ENCODE measurements at regions not wholly inside any gene's neighbourhood (a gene's known extent, or its start where the extent isn't known, plus 50 kb on each side); places are given as distances from the start of the nearest gene placed in this dataset.

DNA sequence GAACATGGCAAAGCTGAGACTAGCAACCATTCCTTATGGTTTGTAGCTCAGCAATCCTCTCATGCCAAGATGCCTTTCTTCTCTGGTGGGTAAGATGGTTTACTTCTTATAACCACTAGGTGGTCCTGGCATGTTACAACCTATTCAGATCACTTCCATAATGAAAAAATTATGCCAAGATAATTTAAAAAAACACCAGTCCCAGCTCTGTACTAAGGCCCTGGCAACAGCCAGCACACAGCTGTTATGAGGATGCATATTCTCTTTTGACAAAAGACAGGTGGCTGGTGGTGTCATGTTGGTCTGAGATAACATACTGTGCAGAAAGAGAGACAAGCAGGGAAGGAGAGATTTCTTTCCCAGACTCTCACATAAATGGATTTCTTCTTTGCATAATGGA lies 65.7 kb upstream of the FRMD4B start:
- Histone ChIP-seq H3K9me3 (peaks cover 26% of the 10 kb centered on the region), H3K4me3 (no peak overlapping the region), H3K27me3 (no peaks in the 10 kb centered on the region), H3K4me2 (no peak overlapping the region), H3K36me3 (no peaks in the 10 kb centered on the region), H3K9ac (no peak overlapping the region), H3K4me1 (no peaks in the 10 kb centered on the region), H4K20me1 (no peaks in the 10 kb centered on the region), H3K27ac (no peak overlapping the region)
- no peak for TF ChIP-seq Cebpa-rat (IDR thresholded peaks at IDR 0.05)

DNA sequence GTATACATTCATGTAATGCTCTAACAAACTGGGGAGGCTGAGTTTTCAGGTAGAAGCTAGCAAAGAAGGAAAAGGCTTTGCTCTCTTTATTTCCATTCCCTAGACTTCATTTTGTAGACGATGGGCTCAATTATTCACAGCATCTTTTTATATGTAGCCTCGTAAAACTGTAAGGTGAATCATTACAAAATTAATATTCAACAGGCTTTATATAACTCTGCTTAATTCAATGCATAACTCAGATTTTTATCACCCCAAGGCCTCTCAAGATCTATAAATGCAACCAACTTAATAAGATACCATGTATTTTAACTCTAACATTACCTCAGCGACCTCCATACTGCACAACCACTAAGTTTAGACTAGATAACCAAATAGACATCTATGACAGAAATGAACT lies 63.0 kb upstream of the FRMD4B start:
- H3K9ac ChIP-seq, result no peak overlapping the region
- no peak for TF ChIP-seq Cebpa-rat (IDR thresholded peaks at IDR 0.05)
- no peaks in the 10 kb centered on the region for H4K20me1 ChIP-seq
- H3K9me3 ChIP-seq, result peaks cover 4% of the 10 kb centered on the region
- H3K36me3 ChIP-seq, result no peaks in the 10 kb centered on the region
- no peaks in the 10 kb centered on the region for H3K4me1 ChIP-seq
- no peaks in the 10 kb centered on the region for H3K27me3 ChIP-seq
- H3K4me3 ChIP-seq, result no peak overlapping the region
- no peak overlapping the region for H3K4me2 ChIP-seq
- H3K27ac ChIP-seq, result no peak overlapping the region

DNA sequence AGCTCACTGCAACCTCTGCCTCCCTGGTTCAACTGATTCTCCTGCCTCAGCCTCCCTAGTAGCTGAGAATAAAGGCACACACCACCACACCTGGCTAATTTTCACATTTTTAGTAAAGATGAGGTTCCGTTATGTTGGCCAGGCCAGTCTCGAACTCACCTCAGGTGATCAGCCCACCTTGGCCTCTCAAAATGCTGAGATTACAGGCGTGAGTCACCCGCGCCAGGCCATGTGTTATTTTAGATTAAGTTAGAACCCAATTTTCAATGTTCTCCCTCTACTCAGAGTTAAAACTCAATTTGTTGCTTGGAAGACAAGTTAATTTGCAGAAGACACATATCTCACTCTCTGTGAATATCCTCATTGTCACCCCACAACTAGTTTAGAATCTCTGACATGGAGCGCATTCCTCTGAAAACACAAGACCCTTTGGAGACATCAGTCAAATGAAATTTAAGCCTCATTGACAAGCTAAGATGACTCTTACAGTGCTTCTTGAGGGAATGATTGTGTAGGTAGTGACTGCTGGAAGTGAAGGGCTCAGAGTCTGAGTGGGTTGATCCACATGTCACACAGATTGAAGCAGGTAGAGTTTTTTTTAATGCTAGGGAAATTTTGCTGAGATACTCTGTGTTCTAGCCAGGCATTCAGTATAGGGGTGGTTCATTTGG lies 60.6 kb upstream of the FRMD4B start:
- no peak overlapping the region for H3K9ac ChIP-seq
- H3K4me2 ChIP-seq, result no peak overlapping the region
- peaks cover 10% of the 10 kb centered on the region for H3K9me3 ChIP-seq
- no peak overlapping the region for H3K4me3 ChIP-seq
- no peaks in the 10 kb centered on the region for H4K20me1 ChIP-seq
- no peaks in the 10 kb centered on the region for H3K4me1 ChIP-seq
- H3K27me3 ChIP-seq, result no peaks in the 10 kb centered on the region
- no peak overlapping the region for H3K27ac ChIP-seq
- no peaks in the 10 kb centered on the region for H3K36me3 ChIP-seq
- TF ChIP-seq Cebpa-rat (IDR thresholded peaks at IDR 0.05), result no peak

DNA sequence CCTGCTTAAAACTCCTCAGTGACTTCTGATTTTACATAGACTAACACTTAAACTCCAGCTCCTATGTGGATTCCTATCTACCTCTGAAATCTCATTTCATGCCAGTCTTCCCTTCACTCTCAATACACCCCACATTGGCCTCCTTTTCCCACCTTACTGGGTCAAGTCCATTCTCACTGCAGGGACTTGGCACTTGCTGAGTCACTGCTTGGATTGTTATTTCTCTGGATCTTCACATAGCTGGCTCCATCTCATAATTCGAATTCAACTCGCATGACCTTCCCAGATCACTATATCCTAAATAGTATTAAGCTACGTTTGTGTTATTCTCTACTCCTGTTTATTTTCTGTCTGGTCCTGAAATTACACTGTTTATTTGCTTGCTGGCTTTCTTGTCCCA lies 59.6 kb upstream of the FRMD4B start:
- no peak for TF ChIP-seq Cebpa-rat (IDR thresholded peaks at IDR 0.05)
- Histone ChIP-seq H3K27ac (no peak overlapping the region), H4K20me1 (no peaks in the 10 kb centered on the region), H3K27me3 (no peaks in the 10 kb centered on the region), H3K9me3 (peaks cover 10% of the 10 kb centered on the region), H3K36me3 (no peaks in the 10 kb centered on the region), H3K4me2 (no peak overlapping the region), H3K9ac (no peak overlapping the region), H3K4me1 (0 out of 2 replicates have a peak, but pooled peaks cover 6% of the 10 kb centered on the region), H3K4me3 (no peak overlapping the region)

DNA sequence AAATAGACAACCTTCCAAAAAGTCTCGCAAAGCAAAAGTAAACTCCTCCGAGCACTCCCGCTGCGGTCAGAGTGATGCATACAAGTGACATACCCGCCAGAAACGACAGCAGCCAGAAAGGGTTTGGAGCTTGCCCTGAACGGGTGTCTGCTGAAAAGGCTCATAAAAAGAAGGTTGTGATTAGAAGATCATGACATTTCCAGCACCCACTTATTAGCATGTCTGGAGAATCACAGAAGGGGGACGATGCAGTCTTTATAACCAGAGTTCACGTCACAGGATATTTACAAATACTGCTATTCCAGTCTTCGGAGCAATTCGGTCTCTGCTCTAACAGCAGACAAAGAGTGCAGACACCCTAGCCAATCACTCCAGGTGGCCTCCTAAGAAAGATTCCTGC lies 59.1 kb upstream of the FRMD4B start:
- H3K9ac ChIP-seq, result no peak overlapping the region
- 0 out of 2 replicates have a peak, but pooled peaks cover 6% of the 10 kb centered on the region for H3K4me1 ChIP-seq
- H4K20me1 ChIP-seq, result no peaks in the 10 kb centered on the region
- H3K27ac ChIP-seq, result no peak overlapping the region
- H3K36me3 ChIP-seq, result no peaks in the 10 kb centered on the region
- peaks cover 10% of the 10 kb centered on the region for H3K9me3 ChIP-seq
- no peak for TF ChIP-seq Cebpa-rat (IDR thresholded peaks at IDR 0.05)
- H3K27me3 ChIP-seq, result no peaks in the 10 kb centered on the region
- H3K4me2 ChIP-seq, result no peak overlapping the region
- no peak overlapping the region for H3K4me3 ChIP-seq

DNA sequence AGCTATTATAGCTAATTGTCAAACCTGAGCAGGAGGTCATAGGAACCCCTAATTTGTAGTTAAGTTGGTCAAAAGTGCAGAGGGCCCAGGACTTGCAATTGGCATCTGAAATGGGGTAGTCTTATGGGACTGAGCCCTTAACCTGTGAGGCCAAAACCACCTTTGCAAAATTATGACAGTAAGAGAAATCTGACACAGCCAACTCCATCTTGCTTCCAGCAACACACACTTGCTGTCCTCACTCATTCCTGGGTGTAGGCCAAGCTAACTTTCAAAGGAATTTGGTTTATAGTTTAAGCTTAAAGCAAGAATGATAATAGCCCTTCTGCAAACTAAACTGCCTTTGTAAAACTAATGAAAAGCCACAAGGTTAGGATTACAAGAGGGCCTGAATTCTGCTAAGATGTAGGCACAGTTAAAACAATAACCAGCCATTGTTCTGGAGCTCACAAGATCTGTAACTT lies 57.6 kb upstream of the FRMD4B start:
- Histone ChIP-seq H3K27me3 (no peaks in the 10 kb centered on the region), H3K36me3 (no peaks in the 10 kb centered on the region), H3K4me2 (no peak overlapping the region)

DNA sequence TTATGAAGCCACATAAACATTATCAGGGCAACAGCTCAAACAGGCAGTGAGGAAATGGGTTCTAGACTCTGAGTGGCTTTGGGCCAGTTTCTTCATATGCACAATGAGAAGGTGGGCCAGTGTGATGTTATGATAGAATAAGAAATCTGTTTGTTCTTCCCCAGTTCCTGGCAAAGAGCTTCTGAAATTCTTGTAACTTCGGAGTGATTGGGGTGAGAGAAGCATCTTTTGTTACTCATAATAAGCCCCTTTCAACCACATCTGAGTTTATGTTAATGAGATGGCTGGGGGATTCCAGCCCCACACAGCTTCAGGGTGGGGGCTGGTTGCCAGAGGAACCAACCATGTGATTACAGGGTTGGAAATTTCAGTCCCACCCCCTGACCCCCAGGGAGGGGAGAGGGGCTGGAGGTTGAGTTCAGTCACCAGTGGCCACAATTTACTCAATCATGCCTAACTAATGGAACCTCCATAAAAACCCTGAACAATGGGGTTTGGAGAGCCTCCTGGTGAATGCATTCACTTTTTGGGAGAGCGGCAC lies 57.0 kb upstream of the FRMD4B start:
- H3K4me3 ChIP-seq, result no peak overlapping the region
- H3K9ac ChIP-seq, result no peak overlapping the region
- no peaks in the 10 kb centered on the region for H3K27me3 ChIP-seq
- H3K4me2 ChIP-seq, result no peak overlapping the region
- 0 out of 2 replicates have a peak, but pooled peaks cover 6% of the 10 kb centered on the region for H3K4me1 ChIP-seq
- no peak for TF ChIP-seq Cebpa-rat (IDR thresholded peaks at IDR 0.05)
- no peaks in the 10 kb centered on the region for H3K36me3 ChIP-seq
- no peak overlapping the region for H3K27ac ChIP-seq
- no peaks in the 10 kb centered on the region for H4K20me1 ChIP-seq
- peaks cover 10% of the 10 kb centered on the region for H3K9me3 ChIP-seq

More for the DNA sequence above, 57.6 kb upstream of the FRMD4B start:
- Histone ChIP-seq H3K4me3 (no peak overlapping the region), H4K20me1 (no peaks in the 10 kb centered on the region), H3K9ac (no peak overlapping the region), H3K4me1 (0 out of 2 replicates have a peak, but pooled peaks cover 6% of the 10 kb centered on the region), H3K27ac (no peak overlapping the region), H3K9me3 (peaks cover 10% of the 10 kb centered on the region)
- no peak for TF ChIP-seq Cebpa-rat (IDR thresholded peaks at IDR 0.05)

DNA sequence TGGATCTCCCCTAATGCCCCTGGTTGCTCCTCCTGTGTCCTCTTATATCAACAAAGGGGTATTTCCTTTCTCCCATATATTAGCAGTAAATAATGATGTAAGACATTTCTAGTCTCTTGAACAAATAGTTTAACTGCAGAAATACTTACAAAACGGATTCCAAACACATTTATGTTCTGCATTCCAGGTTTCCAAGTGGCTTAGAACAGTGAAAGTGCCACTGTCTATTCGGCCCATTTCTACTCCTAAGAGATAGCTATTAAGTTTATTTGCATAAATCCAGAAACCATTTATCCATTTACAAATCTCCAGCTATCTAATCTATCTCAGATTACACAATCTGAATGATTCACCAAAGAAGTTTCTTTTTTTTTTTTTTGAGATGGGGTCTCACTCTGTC lies 55.8 kb upstream of the FRMD4B start:
- H3K27me3 ChIP-seq, result no peaks in the 10 kb centered on the region
- no peak for TF ChIP-seq Cebpa-rat (IDR thresholded peaks at IDR 0.05)
- 0 out of 2 replicates have a peak, but pooled peaks cover 6% of the 10 kb centered on the region for H3K4me1 ChIP-seq
- peaks cover 10% of the 10 kb centered on the region for H3K9me3 ChIP-seq
- H3K27ac ChIP-seq, result no peak overlapping the region
- H4K20me1 ChIP-seq, result no peaks in the 10 kb centered on the region
- H3K36me3 ChIP-seq, result no peaks in the 10 kb centered on the region
- H3K4me3 ChIP-seq, result no peak overlapping the region
- no peak overlapping the region for H3K9ac ChIP-seq
- H3K4me2 ChIP-seq, result no peak overlapping the region

DNA sequence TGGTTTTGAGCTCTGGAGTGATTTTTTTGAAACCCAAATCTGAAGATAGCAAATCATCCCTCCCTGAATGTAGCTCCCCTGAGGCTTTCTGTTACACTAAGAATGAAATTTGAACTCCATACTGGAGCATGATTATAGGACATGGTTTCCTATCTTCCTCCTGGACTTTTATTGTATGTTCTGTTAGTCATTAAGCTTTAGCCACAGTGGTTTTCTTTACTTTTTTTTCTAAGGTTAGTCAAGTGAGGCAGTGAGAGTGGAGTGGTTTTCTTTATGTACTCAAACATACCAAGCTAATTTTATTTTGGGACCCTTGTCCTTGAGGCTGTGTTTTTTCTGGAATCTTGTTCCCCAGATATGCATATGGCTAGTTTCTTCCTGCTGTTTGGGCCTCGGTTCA lies 55.2 kb upstream of the FRMD4B start:
- Histone ChIP-seq H3K4me2 (no peak overlapping the region), H3K4me1 (0 out of 2 replicates have a peak, but pooled peaks cover 6% of the 10 kb centered on the region)

DNA sequence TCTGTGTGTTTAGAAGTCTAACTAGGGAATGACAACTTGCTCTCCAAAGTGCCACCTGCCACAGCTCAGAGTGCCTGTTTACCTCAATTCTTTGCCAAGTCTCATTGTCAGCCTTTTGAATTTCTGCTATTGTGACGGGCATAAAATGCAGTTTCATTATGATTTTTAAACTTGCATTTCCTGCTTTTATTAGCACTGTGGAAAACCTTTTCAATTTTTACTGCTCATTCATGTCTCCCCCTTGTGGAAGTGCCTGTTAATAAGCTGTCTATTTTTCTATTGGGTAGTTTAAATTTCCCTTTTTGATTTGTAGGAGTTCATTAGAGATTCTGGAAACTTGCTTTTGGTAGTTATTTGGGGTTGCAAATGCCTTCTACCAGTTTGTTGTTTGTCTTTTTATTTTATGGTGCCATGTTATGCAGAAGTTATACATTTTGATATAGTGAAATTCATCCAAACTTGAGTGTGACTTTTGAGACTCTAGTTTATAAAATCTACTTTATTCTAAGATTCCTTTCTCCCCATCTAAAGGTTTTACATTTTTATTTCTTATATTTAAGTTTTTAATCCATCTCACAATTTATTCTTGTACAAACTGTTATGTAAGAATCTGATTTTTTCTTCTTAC lies 53.9 kb upstream of the FRMD4B start:
- Histone ChIP-seq H4K20me1 (no peaks in the 10 kb centered on the region), H3K4me2 (no peak overlapping the region), H3K27ac (no peak overlapping the region), H3K27me3 (no peaks in the 10 kb centered on the region), H3K9ac (no peak overlapping the region), H3K4me1 (0 out of 2 replicates have a peak, but pooled peaks cover 6% of the 10 kb centered on the region), H3K36me3 (no peaks in the 10 kb centered on the region), H3K9me3 (peaks cover 10% of the 10 kb centered on the region), H3K4me3 (no peak overlapping the region)
- TF ChIP-seq Cebpa-rat (IDR thresholded peaks at IDR 0.05), result no peak

More for the DNA sequence above, 55.2 kb upstream of the FRMD4B start:
- Histone ChIP-seq H3K9ac (no peak overlapping the region), H3K27ac (no peak overlapping the region), H3K27me3 (no peaks in the 10 kb centered on the region), H4K20me1 (no peaks in the 10 kb centered on the region), H3K4me3 (no peak overlapping the region), H3K36me3 (no peaks in the 10 kb centered on the region), H3K9me3 (peaks cover 10% of the 10 kb centered on the region)
- TF ChIP-seq Cebpa-rat (IDR thresholded peaks at IDR 0.05), result no peak

All from BLaER1 (cell line).